Large intestine (tissue), 3 donors: ENCODE measurements at regions not wholly inside any gene's neighbourhood (a gene's known extent, or its start where the extent isn't known, plus 50 kb on each side); places are given as distances from the start of the nearest gene placed in this dataset.

Experiments used
- DNase-seq, 2 donors: peaks; one replicate each; pipeline versions ENCODE4 v3.0.0 to v3.0.0-alpha.2; 2013
- H3K27ac ChIP-seq: one replicate; pipeline ENCODE4 v1.5.1; 2013; ENCODE audit warnings: low read length
- H3K27me3 ChIP-seq: 2 replicates; pipeline ENCODE4 v1.6.1; 2013; ENCODE audit warnings: low read length; ENCODE audit not compliant: control insufficient read depth, insufficient read depth
- H3K36me3 ChIP-seq: 2 replicates; pipeline ENCODE4 v1.6.1; 2013; ENCODE audit warnings: low read length; ENCODE audit not compliant: control insufficient read depth, insufficient read depth
- H3K4me1 ChIP-seq: one replicate; pipeline ENCODE4 v1.6.1; 2013; ENCODE audit warnings: low read length; ENCODE audit not compliant: control insufficient read depth, insufficient read depth
- H3K4me3 ChIP-seq: one replicate; pipeline ENCODE4 v1.5.1; 2013; ENCODE audit warnings: low read length
- H3K9me3 ChIP-seq: one replicate; pipeline ENCODE4 v1.6.1; 2013; ENCODE audit warnings: mild to moderate bottlenecking, low read depth, low read length, moderate library complexity; ENCODE audit not compliant: control insufficient read depth
- WGBS: methylation state at CpG from one replicate; pipeline ENCODE4 v1.1.5; 2013; ENCODE audit warnings: low lambda C conversion rate; ENCODE audit not compliant: insufficient coverage; 5-methylcytosine and 5-hydroxymethylcytosine counted together

GRCh38 chr5:104967806-104968410 is 1405.3 kb upstream of the NUDT12 start:
- no peaks in the 10 kb centered on the region for H3K4me1 ChIP-seq
- H3K4me3 ChIP-seq = no peak overlapping the region
- H3K27me3 ChIP-seq = no peaks in the 10 kb centered on the region
- H3K9me3 ChIP-seq = no peaks in the 10 kb centered on the region
- 100% methylated on average over 1 of the region's 4 CpGs for WGBS
- no peak for DNase-seq
- H3K27ac ChIP-seq = no peak overlapping the region
- H3K36me3 ChIP-seq = no peaks in the 10 kb centered on the region

GRCh38 chr5:104965006-104965405 is 1402.4 kb upstream of the NUDT12 start:
- no peak overlapping the region for H3K4me3 ChIP-seq
- H3K4me1 ChIP-seq = no peaks in the 10 kb centered on the region
- 80% methylated on average over 1 of the region's 1 CpG for WGBS
- no peaks in the 10 kb centered on the region for H3K9me3 ChIP-seq
- no peak for DNase-seq
- no peaks in the 10 kb centered on the region for H3K36me3 ChIP-seq
- no peaks in the 10 kb centered on the region for H3K27me3 ChIP-seq
- H3K27ac ChIP-seq = no peak overlapping the region

- DNase-seq = no peak
- H3K9me3 ChIP-seq = no peaks in the 10 kb centered on the region
- H3K36me3 ChIP-seq = no peaks in the 10 kb centered on the region
- no peaks in the 10 kb centered on the region for H3K4me1 ChIP-seq
- 100% methylated on average over 1 of the region's 2 CpGs for WGBS
- no peak overlapping the region for H3K27ac ChIP-seq
- H3K4me3 ChIP-seq = no peak overlapping the region
- no peaks in the 10 kb centered on the region for H3K27me3 ChIP-seq
Measured at GRCh38 chr5:104955479-104955878, 1392.9 kb upstream of the NUDT12 start.

GRCh38 chr5:104952876-104953275 is 1390.3 kb upstream of the NUDT12 start:
- H3K27ac ChIP-seq = no peak overlapping the region
- H3K36me3 ChIP-seq = no peaks in the 10 kb centered on the region
- no peak overlapping the region for H3K4me3 ChIP-seq
- DNase-seq = no peak
- 100% methylated on average over 1 of the region's 1 CpG for WGBS
- H3K4me1 ChIP-seq = peaks cover 1% of the 10 kb centered on the region
- H3K27me3 ChIP-seq = no peaks in the 10 kb centered on the region
- H3K9me3 ChIP-seq = no peaks in the 10 kb centered on the region

GRCh38 chr5:104951829-104952228 is 1389.2 kb upstream of the NUDT12 start:
- H3K27ac ChIP-seq = no peak overlapping the region
- no peak overlapping the region for H3K4me3 ChIP-seq
- WGBS = no CpG with 5 or more reads among the region's 3 CpGs
- H3K36me3 ChIP-seq = no peaks in the 10 kb centered on the region
- no peak for DNase-seq
- no peaks in the 10 kb centered on the region for H3K9me3 ChIP-seq
- no peaks in the 10 kb centered on the region for H3K27me3 ChIP-seq
- peaks cover 8% of the 10 kb centered on the region for H3K4me1 ChIP-seq

- Histone ChIP-seq H3K27me3 (no peaks in the 10 kb centered on the region), H3K4me3 (no peak overlapping the region), H3K4me1 (peaks cover 12% of the 10 kb centered on the region), H3K9me3 (no peaks in the 10 kb centered on the region), H3K36me3 (no peaks in the 10 kb centered on the region), H3K27ac (peak overlapping the region; percentile 14)
- peak; percentile 41 to 75 for DNase-seq
- no CpG with 5 or more reads among the region's 1 CpG for WGBS
Measured at GRCh38 chr5:104947076-104947475, 1384.5 kb upstream of the NUDT12 start.

GRCh38 chr5:104942735-104943134 is 1380.1 kb upstream of the NUDT12 start:
- Histone ChIP-seq H3K9me3 (no peaks in the 10 kb centered on the region), H3K36me3 (no peaks in the 10 kb centered on the region), H3K27ac (no peak overlapping the region), H3K27me3 (no peaks in the 10 kb centered on the region), H3K4me3 (no peak overlapping the region), H3K4me1 (peaks cover 10% of the 10 kb centered on the region)
- DNase-seq = peak in 1 of 2 donors; percentile 34
- WGBS = no CpG with 5 or more reads among the region's 1 CpG

GRCh38 chr5:104941030-104941645 is 1378.5 kb upstream of the NUDT12 start:
- H3K27me3 ChIP-seq = no peaks in the 10 kb centered on the region
- no peak overlapping the region for H3K4me3 ChIP-seq
- peaks cover 4% of the 10 kb centered on the region for H3K4me1 ChIP-seq
- WGBS = 95% methylated on average over 2 of the region's 2 CpGs
- H3K36me3 ChIP-seq = no peaks in the 10 kb centered on the region
- H3K9me3 ChIP-seq = no peaks in the 10 kb centered on the region
- peak in 1 of 2 donors; percentile 24 for DNase-seq
- H3K27ac ChIP-seq = no peak overlapping the region

GRCh38 chr5:104937598-104937997 is 1375.0 kb upstream of the NUDT12 start:
- no peaks in the 10 kb centered on the region for H3K36me3 ChIP-seq
- no peak overlapping the region for H3K4me3 ChIP-seq
- WGBS = 100% methylated on average over 1 of the region's 1 CpG
- no peaks in the 10 kb centered on the region for H3K4me1 ChIP-seq
- H3K27me3 ChIP-seq = no peaks in the 10 kb centered on the region
- H3K27ac ChIP-seq = no peak overlapping the region
- H3K9me3 ChIP-seq = no peaks in the 10 kb centered on the region
- DNase-seq = no peak

GRCh38 chr5:104932431-104932830 is 1369.8 kb upstream of the NUDT12 start:
- peaks cover 8% of the 10 kb centered on the region for H3K9me3 ChIP-seq
- no peaks in the 10 kb centered on the region for H3K4me1 ChIP-seq
- no peak overlapping the region for H3K27ac ChIP-seq
- H3K27me3 ChIP-seq = no peaks in the 10 kb centered on the region
- no peak for DNase-seq
- no peak overlapping the region for H3K4me3 ChIP-seq
- no peaks in the 10 kb centered on the region for H3K36me3 ChIP-seq
- no CpG with 5 or more reads among the region's 2 CpGs for WGBS
